HG03520 (cell line): ENCODE measurements at regions not wholly inside any gene's neighbourhood (a gene's known extent, or its start where the extent isn't known, plus 50 kb on each side); places are given as distances from the start of the nearest gene placed in this dataset.
"Not testable (repeated sequence)": the region's sequence is repeated elsewhere in the genome, so short reads cannot be mapped to it uniquely, and the experiment has no call there.

Experiments
- ATAC-seq: cut with Tn5 transposase; IDR thresholded peaks from one replicate; pipeline ENCODE4 v1.9.1; 2021; ENCODE audit warnings: mild to moderate bottlenecking, moderate library complexity; ENCODE audit not compliant: unreplicated experiment

DNA sequence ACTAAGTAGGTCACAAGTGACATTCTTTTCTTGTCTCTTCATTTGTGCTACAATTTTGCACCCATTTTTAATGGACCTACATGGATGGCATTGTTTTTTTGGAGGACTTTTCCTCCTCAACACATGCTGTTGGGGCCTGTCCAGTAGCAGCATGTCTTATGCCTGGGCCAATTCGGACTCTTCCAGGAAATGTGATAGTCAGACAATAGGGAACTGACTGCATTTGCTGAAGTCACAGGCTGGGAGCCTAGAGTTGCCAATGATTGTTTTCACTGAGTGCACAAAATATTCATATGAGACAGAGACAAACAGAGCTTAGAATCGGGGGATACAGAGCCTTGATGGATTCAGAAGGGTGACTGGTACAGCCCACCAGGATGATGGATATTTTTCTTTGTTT lies 867.3 kb upstream of the GOT2 start:
- ATAC-seq = no peak

DNA sequence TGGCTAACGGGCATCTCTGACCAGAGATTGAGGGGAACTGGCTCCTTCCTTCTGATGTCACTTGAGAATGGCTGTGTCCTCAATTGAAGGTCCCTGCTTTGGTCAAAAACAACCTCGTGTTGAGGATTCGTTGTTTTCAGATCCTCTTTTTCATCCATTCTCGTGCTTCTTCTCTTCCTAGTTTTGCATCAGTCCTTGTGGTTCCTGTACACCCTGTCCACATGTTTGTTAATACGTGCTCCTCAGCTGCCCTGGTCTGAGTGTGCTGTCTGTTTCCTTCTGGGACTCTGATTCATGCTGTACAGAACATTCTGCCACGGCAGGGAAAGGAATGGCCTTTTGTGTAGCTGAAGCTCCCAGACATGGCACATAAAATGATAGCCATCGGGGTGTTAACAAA lies 863.2 kb upstream of the GOT2 start:
- no peak for ATAC-seq

GRCh38 chr16:59596693-59597092 lies 862.6 kb upstream of the GOT2 start:
- no peak for ATAC-seq

- no peak for ATAC-seq
Measured at GRCh38 chr16:59593194-59593661, 859.1 kb upstream of the GOT2 start.

- no peak for ATAC-seq
Measured at GRCh38 chr16:59591480-59591879, 857.4 kb upstream of the GOT2 start.

DNA sequence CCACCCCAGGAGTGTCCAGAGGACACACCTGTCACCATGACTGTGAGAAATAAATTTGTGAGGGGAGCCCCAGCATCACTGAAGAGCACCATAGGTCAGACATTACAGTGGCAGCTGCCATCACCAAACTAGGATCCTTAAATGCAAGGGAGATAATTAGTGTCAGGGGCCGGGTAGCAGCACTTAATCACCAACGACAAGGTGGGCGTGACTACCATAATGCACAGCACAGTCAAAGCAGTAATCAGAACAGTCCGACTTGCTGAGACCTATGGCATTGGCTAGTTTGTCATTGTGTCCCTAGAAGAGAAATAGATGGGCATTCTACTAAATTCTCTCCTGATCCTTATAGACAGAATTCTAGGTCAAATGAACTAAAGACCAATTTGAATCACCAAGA lies 856.7 kb upstream of the GOT2 start:
- no peak for ATAC-seq

DNA sequence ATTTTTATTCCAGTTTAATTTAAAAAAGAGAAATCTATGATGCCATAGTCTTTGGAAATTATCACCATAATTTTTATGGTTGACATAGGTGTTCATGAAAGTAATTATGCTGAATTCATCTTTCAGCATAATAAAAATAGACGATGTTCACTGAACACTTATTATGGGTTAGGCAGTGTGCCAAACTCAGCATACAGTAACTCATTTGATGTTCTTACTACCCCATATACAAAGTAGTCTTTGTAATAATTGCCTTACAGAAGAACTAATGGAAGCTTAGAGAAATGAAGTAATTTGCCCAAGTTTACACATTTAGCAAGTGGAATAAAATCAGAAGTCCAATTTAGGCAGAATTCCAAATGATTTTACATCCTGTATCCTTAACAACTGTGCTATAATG lies 852.2 kb upstream of the GOT2 start:
- no peak for ATAC-seq

DNA sequence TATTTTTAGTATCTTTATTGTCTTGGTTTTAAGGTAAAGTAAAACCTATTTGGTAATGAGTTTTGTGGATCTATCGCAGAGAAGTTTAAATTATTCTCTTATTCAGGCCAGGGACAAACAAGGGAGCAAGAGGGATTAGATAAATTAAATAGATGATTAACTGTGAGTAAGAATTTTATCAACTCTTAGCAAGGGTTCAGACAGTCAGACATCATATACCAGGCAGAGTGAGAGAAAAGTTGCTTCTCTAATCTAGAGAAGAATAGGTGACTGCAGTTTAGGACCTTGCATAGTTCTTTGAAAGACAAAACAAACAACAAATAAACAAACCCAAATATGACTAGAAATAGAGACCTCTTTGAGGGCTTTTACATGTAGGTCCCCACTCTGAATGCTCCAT lies 840.2 kb upstream of the GOT2 start:
- ATAC-seq = no peak

GRCh38 chr16:59573528-59574271 lies 839.6 kb upstream of the GOT2 start:
- ATAC-seq = no peak

DNA sequence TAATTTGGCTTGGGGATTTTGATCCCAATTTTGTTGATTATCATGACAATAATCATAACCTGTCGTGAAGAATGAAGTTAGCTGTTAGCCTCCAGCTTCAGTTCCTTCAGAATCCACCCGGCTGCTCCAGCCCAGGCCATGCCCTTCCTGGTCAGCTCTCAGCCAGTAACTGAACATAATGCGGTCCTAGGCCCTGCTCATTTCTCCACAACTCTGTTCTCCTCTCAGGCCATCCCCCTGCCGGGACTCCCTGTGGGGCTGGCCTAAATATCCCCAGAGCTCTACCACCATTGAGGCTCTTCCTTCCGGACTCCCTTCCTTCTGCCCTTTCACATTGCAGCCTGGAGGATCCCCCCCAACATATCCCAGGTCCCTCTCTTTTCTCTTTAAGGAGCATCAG lies 833.4 kb upstream of the GOT2 start:
- ATAC-seq = no peak

DNA sequence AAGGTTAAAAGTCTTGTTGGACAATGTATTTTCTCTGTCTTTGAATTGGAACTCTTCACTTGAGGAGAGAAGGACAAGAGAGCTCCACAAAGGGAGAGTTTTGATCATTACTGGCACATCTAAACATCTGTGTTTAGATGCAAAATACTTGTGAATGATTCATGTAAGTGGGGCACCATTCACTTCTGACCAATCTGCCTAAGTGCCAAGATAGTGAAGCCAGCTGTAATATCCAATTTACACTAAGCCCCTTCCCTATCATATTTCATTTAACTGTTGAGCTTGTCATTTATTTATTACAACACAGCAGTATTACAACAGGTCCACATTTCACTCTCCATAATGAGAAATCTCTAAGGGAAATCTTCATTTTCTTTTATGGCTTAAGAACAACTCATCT lies 832.3 kb upstream of the GOT2 start:
- ATAC-seq = no peak

- no peak for ATAC-seq
Measured at GRCh38 chr16:59558679-59559078, 824.6 kb upstream of the GOT2 start.

DNA sequence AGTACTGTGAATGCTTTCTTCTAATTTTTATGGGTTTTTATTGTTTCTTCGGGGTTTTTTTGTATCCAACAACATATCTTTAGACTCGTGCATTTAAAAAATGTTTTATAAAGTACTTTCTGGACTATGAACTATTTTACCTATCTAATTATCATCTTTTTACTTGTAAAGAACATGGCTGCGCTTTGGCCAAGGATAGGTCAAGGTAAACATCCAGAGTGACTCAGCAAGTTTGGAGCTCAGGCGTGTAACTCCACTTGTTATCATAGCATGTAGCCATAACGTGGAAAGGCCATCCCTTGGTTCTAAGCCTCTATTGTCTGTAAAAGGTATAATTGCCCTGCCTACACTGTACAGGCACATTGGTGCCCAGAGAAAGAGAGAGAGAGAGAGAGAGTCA lies 818.0 kb upstream of the GOT2 start:
- no peak for ATAC-seq

DNA sequence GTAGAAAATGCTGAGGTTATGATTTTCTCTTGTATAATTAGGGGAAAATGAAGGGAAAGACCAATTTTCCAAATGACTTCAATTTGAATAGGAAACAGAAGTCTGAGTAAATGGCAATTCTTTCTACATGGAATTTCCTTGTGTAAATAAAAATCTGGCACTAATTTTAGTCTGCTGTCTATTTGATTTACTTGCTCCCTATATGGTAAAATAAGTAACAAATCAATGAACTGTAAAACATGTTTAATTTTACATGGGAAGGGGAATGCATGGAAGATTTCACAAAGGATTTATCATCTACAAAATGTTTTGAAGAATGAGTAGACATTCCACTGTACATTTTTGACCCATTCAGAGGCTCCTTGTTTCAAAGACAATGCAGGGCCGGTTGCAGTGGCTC lies 811.6 kb upstream of the GOT2 start:
- no peak for ATAC-seq

GRCh38 chr16:59543641-59544040 lies 809.5 kb upstream of the GOT2 start:
- ATAC-seq = no peak

DNA sequence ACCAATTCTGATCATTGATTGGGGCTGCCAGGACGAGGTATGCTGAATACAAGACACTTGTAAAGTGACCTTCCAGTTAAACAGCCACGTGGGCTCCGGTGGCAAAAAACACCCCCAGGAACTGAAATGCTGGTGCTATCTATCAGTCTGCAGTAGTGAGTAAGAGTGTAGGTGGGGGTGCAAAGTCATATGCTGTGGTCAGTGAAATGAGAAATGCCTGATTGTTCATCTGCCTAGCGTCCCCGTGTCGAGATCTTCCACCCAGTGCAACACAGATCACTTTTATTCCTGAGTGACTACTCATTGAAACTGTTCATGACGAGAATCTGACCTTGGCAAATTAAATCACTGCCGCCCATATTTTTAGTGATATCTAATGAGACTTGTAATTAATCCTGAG lies 806.5 kb upstream of the GOT2 start:
- no peak for ATAC-seq

DNA sequence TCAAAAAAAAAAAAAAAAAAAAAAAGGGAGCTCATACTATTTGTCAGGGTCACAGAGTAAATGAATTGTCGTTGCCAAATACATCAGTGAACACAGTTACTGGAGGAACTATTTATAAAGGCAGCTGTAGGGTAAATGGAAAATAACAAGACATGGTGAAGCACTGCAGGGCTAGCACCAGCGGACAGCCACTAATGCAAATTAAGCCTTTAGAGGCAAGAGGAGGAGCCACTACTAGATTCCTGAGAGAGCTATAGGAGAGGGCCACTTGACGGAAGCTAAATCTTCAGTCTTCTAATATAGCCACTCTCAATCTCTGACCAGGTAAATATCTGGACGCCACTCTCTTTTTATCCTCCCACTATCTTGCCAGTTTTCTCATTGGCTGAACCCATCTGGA lies 801.2 kb upstream of the GOT2 start:
- no peak for ATAC-seq

GRCh38 chr16:59527206-59527997 lies 793.3 kb upstream of the GOT2 start:
- no peak for ATAC-seq

- ATAC-seq = no peak
Measured at GRCh38 chr16:59522826-59523225, 788.7 kb upstream of the GOT2 start.

DNA sequence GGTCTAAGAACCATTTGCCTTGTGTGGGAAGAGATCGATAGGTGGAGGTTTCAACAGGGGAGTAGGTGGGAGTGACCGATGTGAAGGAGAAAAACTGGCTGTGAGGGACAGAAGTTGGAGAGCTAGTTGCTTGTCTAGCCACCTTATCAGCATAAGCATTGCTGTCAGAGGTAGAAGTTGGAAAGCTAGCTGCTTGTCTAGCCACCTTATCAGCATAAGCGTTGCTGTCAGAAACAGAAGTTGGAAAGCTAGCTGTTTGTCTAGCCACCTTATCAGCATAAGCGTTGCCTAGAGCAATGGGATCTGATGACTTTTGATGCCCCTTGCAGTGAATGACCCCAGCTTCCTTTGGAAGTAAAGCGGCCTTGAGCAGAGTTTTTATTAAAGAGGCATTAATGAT lies 784.6 kb upstream of the GOT2 start:
- not testable (repeated sequence) for ATAC-seq

- ATAC-seq = no peak
Measured at GRCh38 chr16:59514651-59515050, 780.5 kb upstream of the GOT2 start.

DNA sequence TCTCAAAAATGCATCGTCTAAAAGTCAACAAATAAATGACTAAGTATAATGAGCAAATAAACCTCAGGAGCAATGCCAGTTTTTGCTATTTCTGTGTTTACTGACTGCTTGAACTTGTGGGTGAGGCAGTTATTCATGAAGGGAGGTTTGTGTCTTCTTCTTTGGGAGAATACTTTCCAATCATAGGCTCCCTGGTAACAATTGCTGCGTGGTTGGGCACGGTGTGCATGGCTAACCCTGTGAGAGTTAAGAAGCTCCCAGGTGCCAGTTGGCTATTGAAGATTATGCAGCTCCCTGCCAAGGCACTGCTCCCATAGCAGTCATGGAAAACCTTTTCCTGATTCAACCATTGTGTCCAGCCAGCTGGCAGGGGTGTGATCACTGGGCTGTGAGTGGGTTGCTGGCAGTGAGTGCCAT lies 775.9 kb upstream of the GOT2 start:
- ATAC-seq = no peak
